ENCODE measurements at regions not wholly inside any gene's neighbourhood (a gene's known extent, or its start where the extent isn't known, plus 50 kb on each side); places are given as distances from the start of the nearest gene placed in this dataset.

DNA sequence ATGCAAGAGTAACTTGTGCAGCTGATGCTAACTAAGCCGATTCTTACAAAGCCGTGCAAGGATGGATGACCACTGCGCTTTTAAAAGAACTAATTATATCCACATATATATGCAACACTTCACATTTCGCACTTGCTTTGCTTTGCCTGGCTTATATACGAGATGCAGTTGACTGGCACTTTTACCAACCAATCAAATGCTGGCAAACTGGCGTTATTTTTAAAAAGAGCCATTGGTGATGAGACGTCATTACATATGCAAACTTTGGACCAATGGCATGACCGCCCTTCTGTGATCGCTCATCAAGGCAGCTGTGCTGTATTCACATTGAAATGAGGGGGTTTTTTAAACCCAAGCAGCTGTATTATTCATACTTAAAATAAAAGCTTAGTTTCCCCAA, 1147.7 kb upstream of the WWC1 start:
- no peak for DNase-seq (ENCODE audit: low read depth)

DNA sequence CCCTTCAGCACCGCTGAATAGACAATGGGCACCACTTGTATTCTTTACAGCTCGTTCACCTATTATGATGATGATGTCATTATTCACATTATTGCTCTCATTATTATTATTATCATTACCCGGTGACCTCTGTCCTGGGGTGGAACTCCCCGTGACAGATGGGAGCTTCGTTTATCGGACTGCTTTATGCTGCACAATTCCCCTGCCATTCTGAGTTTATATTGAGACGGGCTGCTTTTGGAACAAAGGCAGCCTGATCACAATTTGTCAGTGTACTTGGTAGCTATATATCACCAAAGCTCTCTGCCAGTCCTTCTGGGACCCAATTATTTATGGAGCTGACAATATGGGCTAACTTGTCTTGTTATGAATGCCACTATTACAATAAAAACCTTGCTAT, 1145.6 kb upstream of the WWC1 start:
- no peak for DNase-seq (ENCODE audit: low read depth)

DNA sequence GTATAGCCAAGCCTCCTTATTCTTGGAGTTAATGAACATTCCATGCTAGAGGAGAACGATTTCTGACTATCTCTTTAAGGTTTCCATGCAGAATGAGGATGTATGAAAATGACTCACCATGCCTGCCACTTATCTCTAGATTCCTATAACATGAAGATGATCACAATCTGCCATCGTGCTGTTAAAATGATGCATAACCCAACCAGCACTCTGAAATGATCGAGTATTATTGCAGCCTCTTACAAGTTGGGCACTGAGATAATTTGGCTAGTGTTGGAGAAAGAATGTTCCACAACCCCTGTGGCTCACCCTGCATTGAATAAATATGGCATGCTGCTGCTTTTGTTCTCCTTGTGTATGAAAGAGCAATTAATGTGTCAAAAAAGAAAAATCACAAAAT, 1143.6 kb upstream of the WWC1 start:
- DNase-seq (ENCODE audit: low read depth), result no peak

DNA sequence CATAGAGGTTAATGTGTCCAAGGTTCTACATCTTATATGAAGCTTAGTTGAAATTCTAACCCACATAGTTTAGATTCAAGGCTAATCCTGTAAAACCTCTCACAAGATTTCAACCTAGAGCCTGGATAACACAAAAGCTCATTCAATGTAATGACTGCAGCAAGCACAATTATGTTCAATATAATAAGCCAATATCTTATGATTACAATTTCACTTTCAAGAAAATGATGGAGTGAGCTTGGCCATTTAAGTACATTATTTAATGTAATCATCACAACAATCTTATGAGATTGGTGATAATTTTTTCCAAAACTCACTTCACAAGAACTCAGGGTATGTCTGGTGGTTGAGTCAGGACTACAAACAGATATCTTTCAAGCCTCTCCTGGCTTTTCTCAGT, 1140.8 kb upstream of the WWC1 start:
- no peak for DNase-seq (ENCODE audit: low read depth)

DNA sequence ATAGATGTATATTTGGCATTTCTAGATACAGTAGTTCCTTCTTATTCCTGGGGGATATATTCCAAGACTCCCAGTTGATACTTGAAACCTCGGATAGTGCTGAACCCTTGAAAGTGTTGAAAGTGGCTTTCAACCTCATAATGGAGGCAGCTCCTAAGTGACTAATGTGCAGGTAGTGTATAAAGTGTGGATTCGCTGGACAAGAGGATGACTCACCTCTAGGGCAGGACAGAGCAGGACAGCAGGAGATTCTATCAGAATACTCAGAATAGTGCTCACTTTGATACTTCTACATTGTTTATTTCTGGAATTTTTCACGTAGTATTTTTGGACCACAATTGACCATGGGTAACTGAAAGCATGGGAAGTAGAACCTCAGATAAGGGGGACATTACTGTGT, 1138.9 kb upstream of the WWC1 start:
- no peak for DNase-seq (ENCODE audit: low read depth)

DNA sequence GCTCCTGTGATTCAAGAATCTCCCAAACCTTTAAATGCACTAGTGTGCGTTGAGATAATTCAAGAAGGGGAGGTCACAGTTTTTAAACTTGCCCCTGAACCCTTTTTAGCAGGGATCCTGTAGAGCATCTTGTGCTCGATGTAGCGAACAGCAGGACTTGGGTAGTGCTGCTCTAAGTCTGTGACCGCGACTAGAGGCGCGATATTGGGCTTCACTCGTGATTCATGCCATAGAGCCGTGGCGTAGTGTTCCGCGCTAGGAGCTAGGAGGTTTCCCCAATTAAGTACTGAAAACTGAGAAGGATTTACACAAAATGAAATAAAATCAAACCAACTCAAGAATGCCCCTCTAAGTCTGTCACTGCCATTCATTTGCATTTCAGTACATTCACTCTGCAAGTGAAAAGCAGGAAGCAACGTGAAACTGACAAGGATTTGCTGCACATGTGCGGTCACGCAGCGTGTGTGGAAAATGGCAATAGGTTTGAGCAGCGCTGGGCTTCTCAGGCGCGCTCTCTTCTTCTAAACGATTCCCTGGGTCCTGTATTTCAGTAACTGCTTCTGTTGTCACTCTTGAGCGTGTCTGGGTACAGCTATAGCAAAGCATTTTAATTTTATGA, 1135.9 kb upstream of the WWC1 start:
- DNase-seq (ENCODE audit: low read depth), result no peak

DNA sequence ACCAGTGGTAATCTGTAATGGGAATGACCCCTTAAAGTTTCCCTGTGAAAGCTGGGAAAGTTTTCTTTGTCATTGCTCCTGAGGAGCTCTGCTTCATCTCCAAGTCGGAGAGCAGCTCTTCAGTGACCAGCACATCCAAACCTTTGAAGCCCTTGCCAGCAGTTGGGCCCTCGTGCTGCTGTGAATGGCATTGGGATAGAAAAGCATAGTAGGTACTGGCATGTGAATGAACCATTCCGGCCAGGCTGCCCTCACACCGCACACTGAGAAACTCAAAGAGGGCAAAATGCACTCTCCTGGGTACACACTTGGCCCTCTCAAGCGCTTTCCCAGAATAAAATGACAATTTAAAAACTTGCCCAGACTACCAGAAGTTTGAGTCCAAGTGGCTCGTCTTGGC, 1135.0 kb upstream of the WWC1 start:
- no peak for DNase-seq (ENCODE audit: low read depth)

DNA sequence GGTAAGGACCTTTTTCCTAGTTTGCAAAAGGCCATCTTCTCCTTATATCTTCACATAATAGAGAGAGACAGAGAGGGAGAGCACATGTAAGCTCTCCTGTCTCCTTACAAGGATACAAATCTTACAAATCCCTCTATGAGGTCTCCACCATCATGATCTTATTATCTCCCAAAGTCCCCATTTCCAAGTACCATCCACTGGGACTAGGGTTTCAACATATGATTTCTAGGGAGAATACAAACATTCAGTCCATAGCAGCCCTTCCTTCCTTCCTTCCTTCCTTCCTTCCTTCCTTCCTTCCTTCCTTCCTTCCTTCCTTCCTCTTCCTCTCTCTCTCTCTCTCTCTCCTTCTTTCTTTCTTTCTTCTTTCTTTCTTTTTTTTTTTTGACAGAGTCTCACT, 1132.9 kb upstream of the WWC1 start:
- DNase-seq (ENCODE audit: low read depth), result no peak

DNA sequence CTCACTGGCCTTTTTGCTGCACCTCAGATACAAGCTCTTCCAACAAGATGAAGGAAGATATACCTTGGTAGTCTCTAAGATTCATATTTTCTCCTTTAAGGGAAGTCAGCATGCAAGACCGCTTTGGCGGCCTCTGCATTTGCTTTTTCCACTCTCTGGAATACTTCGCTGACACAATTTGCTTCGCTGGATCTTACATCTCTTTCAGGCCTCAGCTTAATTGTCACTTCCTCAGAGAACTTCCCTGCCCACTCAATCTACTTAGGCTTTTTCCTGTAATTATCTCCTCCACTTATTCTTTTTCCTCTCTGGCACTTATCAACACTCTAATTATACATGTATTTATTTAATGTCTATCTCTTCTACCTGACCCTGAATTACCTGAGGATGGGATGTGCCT, 1131.1 kb upstream of the WWC1 start:
- no peak for DNase-seq (ENCODE audit: low read depth)

DNA sequence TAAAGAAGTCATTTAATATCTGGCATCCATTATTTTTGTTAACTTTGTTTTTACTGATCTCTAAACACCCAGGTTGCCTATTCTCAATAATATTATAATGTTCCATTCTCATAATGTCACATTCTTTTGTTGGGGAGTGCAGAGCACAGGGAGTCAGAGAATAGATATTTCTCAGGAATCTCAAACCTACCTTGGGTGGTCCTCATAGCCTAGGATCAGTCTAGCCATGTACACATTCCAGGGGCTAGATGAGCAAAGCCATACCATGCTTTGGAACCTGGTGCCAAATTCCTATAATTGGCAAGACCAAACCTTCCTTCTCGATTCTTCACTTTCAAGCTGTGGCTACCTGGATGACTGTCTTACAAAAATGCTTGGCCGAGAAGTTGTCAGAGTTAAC, 1124.7 kb upstream of the WWC1 start:
- DNase-seq (ENCODE audit: low read depth), result no peak

DNA sequence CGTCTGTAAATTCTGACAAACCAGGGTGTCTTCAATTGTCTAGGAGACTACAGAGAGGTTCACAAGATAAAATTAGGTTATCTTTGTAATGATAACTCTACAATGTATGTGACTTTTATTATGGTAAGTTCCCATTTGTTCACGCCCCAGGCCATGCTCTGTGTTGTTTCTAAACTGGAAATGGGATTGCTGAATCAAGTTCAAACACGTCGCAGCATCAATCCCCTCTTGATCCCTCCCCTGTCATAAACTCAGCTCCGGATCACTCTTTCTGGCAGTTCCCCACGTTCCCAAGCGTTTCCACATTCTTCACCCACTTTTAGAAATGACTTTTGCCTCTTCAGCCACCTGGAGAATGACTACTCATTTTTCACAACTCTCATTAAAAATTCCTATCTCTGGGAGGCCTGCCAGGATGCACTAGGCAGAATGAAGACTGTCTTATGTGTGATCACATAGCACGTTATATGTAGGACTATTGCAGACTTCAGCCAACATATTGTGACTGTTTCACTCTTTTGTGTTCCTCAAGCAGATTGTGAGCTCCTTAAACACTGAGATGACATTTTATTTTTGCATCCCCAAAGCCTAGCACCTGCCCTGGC, 1124.2 kb upstream of the WWC1 start:
- no peak for DNase-seq (ENCODE audit: low read depth)

DNA sequence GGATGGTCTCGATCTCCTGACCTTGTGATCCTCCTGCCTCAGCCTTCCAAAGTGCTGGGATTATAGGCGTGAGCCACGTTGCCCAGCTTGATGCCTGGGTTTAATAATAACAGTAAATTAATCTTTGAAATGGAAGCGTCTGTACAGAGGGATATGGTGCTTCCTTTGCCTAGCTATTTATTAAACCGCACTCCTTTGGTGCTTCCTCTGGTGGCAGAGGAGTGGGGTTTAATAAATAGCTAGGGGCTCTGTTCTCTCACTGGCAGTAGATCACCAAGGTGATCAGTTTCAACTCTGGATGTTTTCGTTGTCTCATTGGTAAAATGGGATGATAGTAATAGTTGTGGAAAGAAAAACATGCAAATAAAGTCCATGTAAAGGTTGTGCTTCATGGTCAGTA, 1122.5 kb upstream of the WWC1 start:
- no peak for DNase-seq (ENCODE audit: low read depth)

DNA sequence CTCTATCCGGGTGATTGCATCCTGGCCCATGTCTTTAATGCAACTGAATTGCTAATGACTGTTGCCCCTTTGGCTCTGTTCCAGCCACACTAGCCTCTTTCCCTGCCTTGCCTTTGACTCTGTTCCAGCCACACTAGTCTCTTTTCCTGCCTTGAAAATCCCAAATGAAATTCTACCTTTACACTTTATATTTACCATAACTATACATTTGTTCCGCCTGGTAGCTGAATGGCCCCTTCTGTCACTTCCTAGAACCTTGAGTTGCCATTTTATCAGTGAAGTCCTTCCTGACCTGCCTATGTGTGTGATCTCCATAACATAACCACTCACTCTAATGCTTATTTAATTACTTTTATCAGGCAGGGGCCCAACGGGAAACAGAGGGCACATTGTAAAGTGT, 1120.4 kb upstream of the WWC1 start:
- no peak for DNase-seq (ENCODE audit: low read depth)

DNA sequence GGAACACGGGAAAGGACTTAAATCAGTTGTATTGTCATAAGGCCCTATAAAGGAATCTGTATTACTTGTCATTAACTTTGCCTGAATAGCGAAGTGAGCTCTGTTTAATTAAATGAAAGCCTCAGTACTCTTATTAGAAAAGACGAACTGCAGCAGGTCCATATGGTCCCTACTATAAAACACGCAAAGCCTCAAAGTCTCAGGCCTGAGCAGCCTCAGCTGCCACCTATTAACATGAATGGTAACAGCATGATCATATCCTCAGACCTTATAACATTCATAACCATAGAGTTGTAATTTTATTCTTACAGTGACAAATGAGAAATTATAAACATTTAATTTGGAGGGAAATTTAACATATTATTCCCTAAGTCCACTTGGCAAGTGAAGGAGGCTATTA, 1113.7 kb upstream of the WWC1 start:
- DNase-seq (ENCODE audit: low read depth), result no peak

DNA sequence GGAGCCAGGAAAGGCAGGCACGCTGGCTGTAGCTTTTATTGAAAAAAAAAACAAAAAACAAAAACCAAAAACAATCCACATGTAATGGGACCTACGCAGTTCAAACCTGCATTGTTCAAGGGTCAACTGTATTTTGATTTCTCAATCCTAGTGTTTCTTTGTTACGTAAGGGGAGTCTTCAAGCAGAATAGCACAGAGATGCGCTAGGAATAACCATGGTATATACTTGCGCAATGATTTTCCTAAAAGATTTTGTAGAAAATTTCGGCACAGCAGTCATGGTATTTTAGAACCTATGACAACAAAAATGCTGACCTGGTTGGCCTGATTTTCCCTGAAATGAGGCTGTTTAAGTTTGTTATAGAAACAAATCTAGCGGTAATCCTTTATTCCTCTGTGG, 1110.5 kb upstream of the WWC1 start:
- DNase-seq (ENCODE audit: low read depth), result no peak

DNA sequence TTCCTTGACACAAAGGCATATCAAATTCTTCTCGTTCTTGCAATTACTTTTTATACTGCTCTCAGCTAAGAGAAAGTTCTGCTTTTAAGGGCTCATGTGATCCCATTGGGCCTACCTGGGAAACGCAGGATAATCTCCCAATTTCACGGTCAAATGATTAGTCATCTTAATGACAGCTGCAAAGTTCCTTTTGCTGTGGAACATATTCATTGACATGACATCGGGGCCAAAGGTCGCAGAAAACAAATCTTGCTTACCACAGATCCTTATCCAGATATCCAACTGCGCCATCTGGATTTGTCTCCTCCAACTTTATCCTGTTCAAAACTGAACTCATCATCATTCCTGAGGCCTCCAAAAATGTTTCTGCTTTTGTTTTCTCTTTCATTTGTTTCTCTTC, 1085.6 kb upstream of the WWC1 start:
- DNase-seq (ENCODE audit: low read depth), result no peak

DNA sequence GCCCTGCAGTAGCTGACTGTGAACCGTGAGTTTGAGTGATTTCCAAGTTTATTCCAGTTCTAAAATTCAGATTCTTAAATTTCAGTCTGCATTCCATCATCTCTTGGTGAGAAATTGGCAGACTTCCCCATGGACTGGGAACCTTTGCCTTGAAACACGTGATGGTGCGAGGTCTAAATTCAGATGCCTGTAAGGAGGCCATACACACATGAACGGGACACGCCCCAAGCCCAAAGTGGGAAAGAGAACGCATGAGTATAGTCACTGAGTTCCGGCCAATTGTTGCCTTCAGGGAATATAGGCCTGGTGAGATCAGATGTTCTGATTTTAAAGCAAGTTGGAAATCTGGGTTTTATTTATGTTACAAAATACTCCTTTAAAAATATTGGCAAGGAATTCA, 1084.4 kb upstream of the WWC1 start:
- no peak for DNase-seq (ENCODE audit: low read depth)

DNA sequence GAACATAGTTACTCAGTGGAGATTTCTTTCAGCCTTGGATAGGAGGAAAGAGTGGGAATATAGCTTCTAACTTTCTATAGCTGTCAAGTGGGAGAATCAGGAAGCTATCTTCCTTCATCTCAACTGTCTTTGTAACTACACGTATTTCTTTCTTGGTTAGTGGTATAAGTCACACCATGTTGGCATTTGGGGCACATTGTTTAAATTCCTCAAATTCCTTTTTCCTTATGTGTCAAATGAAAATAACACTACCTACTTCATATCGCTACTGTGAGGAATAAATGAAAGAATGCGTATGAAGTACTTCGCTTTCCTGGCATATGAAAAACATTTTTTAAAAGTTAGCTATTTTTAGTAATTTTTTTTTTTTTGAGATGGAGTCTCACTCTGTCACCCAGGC, 1082.5 kb upstream of the WWC1 start:
- DNase-seq (ENCODE audit: low read depth), result no peak

DNA sequence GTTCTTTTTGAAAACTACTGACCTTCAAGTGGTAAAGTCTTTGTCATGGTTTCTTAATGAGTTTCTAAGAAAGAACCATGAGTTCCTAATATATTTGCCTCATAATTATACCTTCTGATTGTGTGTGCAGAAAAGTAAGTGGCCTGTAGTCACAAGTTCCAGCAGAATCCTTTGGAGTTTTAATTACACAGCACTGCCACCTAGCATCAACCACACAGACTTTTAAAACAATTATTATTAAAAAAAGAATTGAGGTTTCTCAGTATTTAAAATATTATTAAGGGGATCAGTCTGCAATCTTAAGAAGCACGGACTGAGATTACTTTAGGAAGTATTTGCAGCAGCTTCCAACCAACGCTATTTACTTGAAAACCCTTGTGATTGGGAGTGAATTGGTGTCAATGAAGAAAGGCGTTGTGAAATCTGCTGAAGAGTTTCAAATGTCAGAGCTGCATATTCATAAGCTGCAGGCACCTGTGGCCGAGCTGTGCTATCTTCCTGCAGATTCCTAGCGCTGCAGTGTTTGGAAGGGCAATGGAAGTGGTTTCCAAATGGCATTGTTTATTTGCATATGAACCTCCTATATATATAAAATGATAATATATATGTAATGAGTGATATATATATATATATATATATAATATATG, 1074.2 kb upstream of the WWC1 start:
- no peak for DNase-seq (ENCODE audit: low read depth)

DNA sequence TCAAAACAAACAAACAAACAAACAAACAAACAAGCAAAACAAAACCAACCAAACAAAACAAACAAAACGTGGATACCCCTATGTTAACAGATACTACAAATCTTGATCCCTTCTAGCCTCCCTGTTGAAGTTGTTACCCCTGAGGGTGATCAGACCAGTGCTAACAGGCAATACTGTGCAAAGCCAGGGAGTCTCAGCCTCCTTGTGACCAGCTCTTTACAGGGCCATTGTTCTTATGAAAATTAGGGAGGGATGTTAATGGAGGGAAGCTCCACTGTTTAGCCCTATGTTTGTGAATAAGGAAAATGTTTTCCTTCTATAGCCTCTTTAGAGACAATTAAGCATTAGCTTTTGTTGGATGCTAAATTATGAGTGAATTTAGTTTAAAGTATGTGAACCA, 1072.1 kb upstream of the WWC1 start:
- no peak for DNase-seq (ENCODE audit: low read depth)

DNA sequence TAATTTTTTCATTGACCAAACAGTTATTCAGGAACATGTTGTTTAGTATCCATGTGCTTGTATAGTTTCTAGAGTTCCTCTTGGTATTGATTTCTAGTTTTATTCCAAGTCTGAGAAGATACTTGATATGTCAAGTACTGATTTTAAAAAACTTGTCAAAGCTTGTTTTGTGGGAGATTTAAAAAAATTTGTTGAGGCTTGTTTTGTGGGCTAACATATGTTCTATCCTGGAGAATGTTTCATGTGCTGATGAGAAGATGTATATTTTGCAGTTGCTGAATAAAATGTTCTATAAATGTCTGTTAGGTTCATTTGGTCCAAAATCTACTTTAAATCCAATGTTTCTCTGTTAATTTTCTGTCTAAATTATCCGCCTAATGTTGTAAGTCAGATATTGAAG, 1065.1 kb upstream of the WWC1 start:
- no peak for DNase-seq (ENCODE audit: low read depth)

DNA sequence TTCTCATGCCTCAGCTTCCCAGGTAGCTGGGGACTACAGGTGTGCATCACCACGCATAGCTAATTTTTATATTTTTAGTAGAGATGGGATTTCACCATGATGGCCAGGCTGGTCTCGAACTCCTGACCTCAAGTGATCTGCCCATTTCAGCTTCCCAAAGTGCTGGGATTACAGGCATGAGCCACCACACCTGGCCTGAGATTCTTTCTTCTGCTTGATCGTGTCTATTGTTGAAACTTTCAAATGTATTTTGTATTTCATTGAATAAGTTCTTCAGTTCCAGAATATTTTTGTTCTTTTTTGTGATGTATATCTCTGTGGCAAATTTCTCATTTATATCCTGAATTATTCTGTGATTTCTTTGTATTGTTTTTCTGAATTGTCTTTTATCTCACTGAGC, 1063.3 kb upstream of the WWC1 start:
- DNase-seq (ENCODE audit: low read depth), result no peak

DNA sequence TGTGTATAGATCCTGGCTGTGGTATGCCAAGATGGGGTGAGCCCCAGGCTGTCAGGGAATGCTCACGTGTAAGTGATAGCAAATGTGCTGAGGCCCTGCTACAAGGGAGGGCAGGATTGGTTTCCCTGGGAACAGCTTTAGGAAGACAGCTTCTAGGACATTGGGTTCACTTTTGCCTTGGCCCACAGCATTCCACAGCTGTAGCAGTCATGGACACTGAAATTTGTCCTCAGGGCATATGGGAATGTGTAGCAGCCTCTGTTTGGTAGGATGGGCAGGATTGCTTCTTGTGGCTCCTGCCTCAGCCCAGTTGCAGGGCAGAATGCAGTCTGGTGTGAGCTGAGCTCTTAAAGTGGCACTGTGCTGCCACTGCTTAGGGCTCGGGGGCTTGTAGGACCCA, 1061.7 kb upstream of the WWC1 start:
- DNase-seq (ENCODE audit: low read depth), result no peak

DNA sequence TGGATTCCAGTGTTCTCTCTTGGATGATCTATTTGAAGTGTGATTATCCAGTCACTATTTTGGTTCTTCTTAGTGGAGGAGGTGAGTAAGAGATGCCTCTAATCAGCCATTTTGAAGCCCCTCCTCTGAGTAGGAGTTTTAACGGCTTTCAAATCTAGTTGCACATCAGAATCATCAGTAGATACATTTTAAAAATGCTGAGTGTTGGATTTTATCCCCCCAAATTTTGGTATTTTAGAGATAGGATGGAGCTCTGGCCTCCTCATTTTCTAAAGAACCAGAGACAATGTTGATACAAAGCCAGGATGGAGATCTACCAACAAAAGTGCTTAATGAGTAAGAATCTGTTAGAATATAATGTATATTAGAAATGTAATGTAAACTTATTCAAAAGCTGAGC, 1061.0 kb upstream of the WWC1 start:
- DNase-seq (ENCODE audit: low read depth), result no peak
